OCI-LY1 (cell line): ENCODE measurements at regions not wholly inside any gene's neighbourhood (a gene's known extent, or its start where the extent isn't known, plus 50 kb on each side); places are given as distances from the start of the nearest gene placed in this dataset.

Source experiments
- CTCF ChIP-seq: fragments of 200-600 bp; sonication (generic), shearing (Covaris generic); IDR thresholded peaks from 2 replicates; pipeline ENCODE4 v1.5.1; 2017; ENCODE audit warnings: mild to moderate bottlenecking, antibody characterized with exemption, low read length, moderate library complexity, mixed read lengths
- EZH2 ChIP-seq: fragments of 200-600 bp; sonication (generic), shearing (Covaris generic); IDR thresholded peaks from 2 replicates; pipeline ENCODE4 v1.8.0; 2017; ENCODE audit warnings: borderline replicate concordance, mixed run types, mild to moderate bottlenecking, antibody characterized with exemption, low read length, moderate library complexity, mixed read lengths

GRCh38 chr18:8943900-8944870 is 158.3 kb upstream of the NDUFV2 start:
- TF ChIP-seq CTCF, result no peak
- TF ChIP-seq EZH2, result no peak
